Mesenchymal stem cell (in vitro differentiated cells and primary cell): ENCODE measurements at regions not wholly inside any gene's neighbourhood (a gene's known extent, or its start where the extent isn't known, plus 50 kb on each side); places are given as distances from the start of the nearest gene placed in this dataset.

Source experiments
- DNase-seq: peaks from one replicate; pipeline ENCODE4 v3.0.0-alpha.2; 2013
- H2AFZ ChIP-seq: one replicate; pipeline ENCODE4 v1.6.1; 2013; ENCODE audit warnings: low read depth, mild to moderate bottlenecking, control low read depth, inconsistent platforms, low read length, moderate library complexity
- H2AK5ac ChIP-seq: 2 replicates; pipeline ENCODE4 v1.6.1; 2013; ENCODE audit warnings: low read length, moderate library complexity, mild to moderate bottlenecking, inconsistent platforms; ENCODE audit not compliant: severe bottlenecking
- H2BK120ac ChIP-seq: one replicate; pipeline ENCODE4 v1.6.1; 2013; ENCODE audit warnings: low read depth, mild to moderate bottlenecking, inconsistent platforms, low read length, moderate library complexity
- H2BK12ac ChIP-seq, 2 experiments: one replicate each; pipeline ENCODE4 v1.6.1; 2013; ENCODE audit warnings: inconsistent platforms in 2 of 2, low read length in 2 of 2, mild to moderate bottlenecking in 2 of 2, moderate library complexity in 2 of 2, control low read depth in 1 of 2
- H2BK15ac ChIP-seq: one replicate; pipeline ENCODE4 v1.6.1; 2013; ENCODE audit warnings: mild to moderate bottlenecking, low read depth, inconsistent platforms; ENCODE audit not compliant: poor library complexity, severe bottlenecking
- H2BK5ac ChIP-seq: 2 replicates; pipeline ENCODE4 v1.6.1; 2013; ENCODE audit warnings: low read depth, mild to moderate bottlenecking, low read length, control low read depth, inconsistent platforms; ENCODE audit not compliant: poor library complexity, severe bottlenecking
- H3K14ac ChIP-seq, 2 experiments: one replicate each; pipeline ENCODE4 v1.6.1; 2013; ENCODE audit warnings: inconsistent platforms in 2 of 2, low read length in 2 of 2, control low read depth in 1 of 2, mild to moderate bottlenecking in 1 of 2, moderate library complexity in 1 of 2
- H3K18ac ChIP-seq, 2 experiments: one replicate each; pipeline ENCODE4 v1.6.1; 2013; ENCODE audit warnings: inconsistent platforms in 2 of 2, low read length in 2 of 2, control low read depth in 1 of 2, low read depth in 1 of 2, mild to moderate bottlenecking in 1 of 2
- H3K23ac ChIP-seq, 2 experiments: one replicate each; pipeline ENCODE4 v1.6.1; 2013; ENCODE audit warnings: inconsistent platforms in 2 of 2, low read length in 2 of 2, mild to moderate bottlenecking in 2 of 2, moderate library complexity in 2 of 2, control low read depth in 1 of 2
- H3K27ac ChIP-seq: 2 replicates; pipeline ENCODE4 v1.5.1; 2013; ENCODE audit warnings: mild to moderate bottlenecking, moderate library complexity, low read length, control low read depth, inconsistent platforms; ENCODE audit not compliant: poor library complexity, severe bottlenecking
- H3K27me3 ChIP-seq, 2 experiments: 2 replicates each; pipeline versions ENCODE4 v1.6.1 to v1.7.0; 2013; ENCODE audit warnings: low read length in 2 of 2, mild to moderate bottlenecking in 2 of 2, moderate library complexity in 2 of 2, control low read depth in 1 of 2, inconsistent platforms in 1 of 2; ENCODE audit not compliant: control insufficient read depth in 1 of 2, insufficient read depth in 1 of 2
- H3K36me3 ChIP-seq, 2 experiments: 2 replicates each; pipeline versions ENCODE4 v1.6.1 to v1.7.0; 2013; ENCODE audit warnings: low read length in 2 of 2, control low read depth in 1 of 2, inconsistent platforms in 1 of 2, low read depth in 1 of 2, mild to moderate bottlenecking in 1 of 2; ENCODE audit not compliant: insufficient read depth in 2 of 2, control insufficient read depth in 1 of 2
- H3K4ac ChIP-seq, 2 experiments: one replicate each; pipeline ENCODE4 v1.6.1; 2013; ENCODE audit warnings: inconsistent platforms in 2 of 2, low read length in 2 of 2, mild to moderate bottlenecking in 2 of 2, moderate library complexity in 2 of 2, control low read depth in 1 of 2, low read depth in 1 of 2
- H3K4me1 ChIP-seq: 2 replicates; pipeline ENCODE4 v1.6.1; 2013; ENCODE audit warnings: low read depth, low read length, control low read depth; ENCODE audit not compliant: control insufficient read depth, insufficient read depth
- H3K4me2 ChIP-seq: 2 replicates; pipeline ENCODE4 v1.6.1; 2013; ENCODE audit warnings: low read length, mild to moderate bottlenecking, inconsistent platforms; ENCODE audit not compliant: poor library complexity, severe bottlenecking
- H3K4me3 ChIP-seq, 2 experiments: 2 replicates each; pipeline versions ENCODE4 v1.5.1 to v1.7.0; 2013; ENCODE audit warnings: low read length in 2 of 2, mild to moderate bottlenecking in 2 of 2, control low read depth in 1 of 2, low read depth in 1 of 2; ENCODE audit not compliant: insufficient read depth in 1 of 2
- H3K79me1 ChIP-seq: replicated peaks from 2 replicates; pipeline ENCODE4 v1.6.1; 2013; ENCODE audit warnings: mild to moderate bottlenecking, control low read depth, low read length, inconsistent platforms; ENCODE audit not compliant: poor library complexity, severe bottlenecking
- H3K9ac ChIP-seq: 2 replicates; pipeline ENCODE4 v1.7.0; 2013; ENCODE audit warnings: mild to moderate bottlenecking, low read length, moderate library complexity
- H3K9me3 ChIP-seq: 2 replicates; pipeline ENCODE4 v1.7.0; 2013; ENCODE audit warnings: mild to moderate bottlenecking, low read length; ENCODE audit not compliant: control insufficient read depth
- H4K8ac ChIP-seq: one replicate; pipeline ENCODE4 v1.6.1; 2013; ENCODE audit warnings: inconsistent platforms, mild to moderate bottlenecking, low read length, moderate library complexity
- H4K91ac ChIP-seq: one replicate; pipeline ENCODE4 v1.6.1; 2013; ENCODE audit warnings: mild to moderate bottlenecking, low read length, inconsistent platforms
- WGBS: methylation state at CpG from one replicate; pipeline ENCODE4 v1.1.7; 2013; ENCODE audit warnings: mixed read lengths; 5-methylcytosine and 5-hydroxymethylcytosine counted together

DNA sequence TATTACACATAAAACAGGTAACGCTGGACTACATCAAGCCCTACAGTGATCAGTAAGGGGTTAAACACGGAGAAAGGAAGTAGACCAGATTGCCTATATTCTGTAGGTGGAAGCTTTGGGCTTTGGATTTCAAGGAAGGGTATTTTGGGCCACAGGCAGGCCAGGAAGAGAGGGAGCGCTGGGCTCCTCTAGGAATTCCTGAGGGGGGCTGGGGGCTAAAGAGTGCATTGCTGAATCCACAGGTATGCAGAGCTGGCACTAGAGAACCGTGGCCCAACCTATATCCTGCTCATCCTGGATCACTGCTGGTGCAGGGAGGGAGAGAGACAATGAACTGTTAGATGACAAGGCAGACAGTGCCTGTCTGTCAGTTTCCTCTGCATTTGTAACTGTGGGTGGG lies 367.1 kb downstream of the CSNK1G3 start:
- H2BK15ac ChIP-seq, result no peak overlapping the region
- no peak overlapping the region for H3K4ac ChIP-seq
- H2AFZ ChIP-seq, result no peak overlapping the region
- H3K4me1 ChIP-seq, result peaks cover 6% of the 10 kb centered on the region
- no peaks in the 10 kb centered on the region for H3K27me3 ChIP-seq
- no peak for DNase-seq
- H2BK5ac ChIP-seq, result no peak overlapping the region
- H3K18ac ChIP-seq, result no peak overlapping the region
- no peak overlapping the region for H4K91ac ChIP-seq
- H3K23ac ChIP-seq, result no peak overlapping the region
- H3K14ac ChIP-seq, result no peak overlapping the region
- no peaks in the 10 kb centered on the region for H3K79me1 ChIP-seq
- H4K8ac ChIP-seq, result no peak overlapping the region
- no peaks in the 10 kb centered on the region for H3K9me3 ChIP-seq
- no peak overlapping the region for H3K9ac ChIP-seq
- 67% methylated on average over 4 of the region's 4 CpGs for WGBS
- no peak overlapping the region for H2BK120ac ChIP-seq
- no peak overlapping the region for H3K4me3 ChIP-seq
- H2BK12ac ChIP-seq, result no peak overlapping the region
- H3K4me2 ChIP-seq, result no peak overlapping the region
- H2AK5ac ChIP-seq, result no peak overlapping the region
- H3K36me3 ChIP-seq, result no peaks in the 10 kb centered on the region
- no peak overlapping the region for H3K27ac ChIP-seq

DNA sequence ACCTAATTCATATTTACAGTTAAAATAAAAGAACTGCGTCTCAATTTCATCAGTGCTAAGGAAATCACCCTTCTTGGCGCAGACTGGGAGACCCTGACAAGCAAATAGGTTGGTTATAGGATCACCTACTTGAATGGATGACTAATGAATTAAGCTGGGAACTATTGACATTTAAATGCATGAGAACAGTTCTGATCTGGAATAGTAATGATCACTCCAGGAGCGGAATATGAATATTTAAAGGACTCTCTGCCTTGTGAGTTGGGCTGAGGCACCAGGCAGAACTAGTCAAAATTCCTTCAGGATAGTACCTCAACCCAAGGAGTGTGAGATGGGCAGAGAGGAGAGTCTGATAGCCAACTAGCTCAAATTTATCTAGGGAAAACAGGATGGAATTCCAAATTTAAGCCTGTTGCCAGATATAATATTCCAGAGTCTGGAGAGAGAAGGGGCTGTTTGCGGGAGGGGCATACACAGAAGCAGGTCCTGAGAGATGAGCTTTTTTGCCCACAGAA lies 364.4 kb downstream of the CSNK1G3 start:
- Histone ChIP-seq H2AFZ (no peak overlapping the region), H3K27ac (no peak overlapping the region), H4K91ac (no peak overlapping the region), H3K18ac (no peak overlapping the region), H3K23ac (no peak overlapping the region), H3K4me2 (no peak overlapping the region), H2BK120ac (no peak overlapping the region), H2BK5ac (no peak overlapping the region), H3K27me3 (no peaks in the 10 kb centered on the region), H3K9me3 (no peaks in the 10 kb centered on the region), H3K9ac (no peak overlapping the region), H3K4ac (no peak overlapping the region), H3K36me3 (no peaks in the 10 kb centered on the region), H2BK15ac (no peak overlapping the region), H3K4me3 (no peak overlapping the region), H2AK5ac (peak overlapping the region; percentile 29), H2BK12ac (no peak overlapping the region), H4K8ac (no peak overlapping the region), H3K4me1 (peaks cover 6% of the 10 kb centered on the region), H3K14ac (no peak overlapping the region), H3K79me1 (no peaks in the 10 kb centered on the region)
- no peak for DNase-seq
- WGBS, result 85% methylated on average over 4 of the region's 4 CpGs

DNA sequence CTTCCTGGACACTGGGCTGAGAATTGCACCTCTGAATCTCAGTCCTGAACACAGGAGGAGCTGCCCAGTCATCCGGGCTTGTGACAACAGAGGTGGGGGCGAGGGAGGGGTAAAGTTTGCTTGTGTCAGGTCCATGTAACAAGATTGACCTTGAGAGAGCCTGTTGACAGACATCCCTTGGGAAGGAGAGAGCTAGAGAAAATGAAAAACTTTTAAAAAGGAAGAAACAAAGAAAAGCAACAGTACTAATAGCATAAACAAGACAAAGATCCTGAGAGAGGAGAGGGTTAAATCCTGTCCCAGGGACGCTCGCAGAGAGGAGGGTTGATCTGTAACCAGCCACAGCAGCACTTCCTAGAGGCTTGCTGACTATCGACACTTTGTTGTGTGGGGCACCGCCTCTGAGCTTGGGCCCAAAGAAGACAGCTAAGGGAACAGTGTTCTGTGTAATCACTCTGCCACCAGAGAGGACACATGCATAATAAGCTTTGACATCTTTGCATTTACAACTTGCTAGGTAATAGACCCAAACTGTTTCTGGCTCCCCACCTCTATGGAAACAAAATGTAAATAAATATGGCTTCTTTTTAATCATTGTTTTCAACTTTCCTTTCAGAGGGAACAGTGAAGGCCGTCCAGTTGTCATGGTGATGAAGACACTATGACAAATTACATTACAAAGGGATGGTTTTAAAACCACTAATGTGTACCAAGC lies 363.7 kb downstream of the CSNK1G3 start:
- Histone ChIP-seq H2BK15ac (no peak overlapping the region), H2BK12ac (peak overlapping the region in 1 of 2 experiments; percentile 18)

DNA sequence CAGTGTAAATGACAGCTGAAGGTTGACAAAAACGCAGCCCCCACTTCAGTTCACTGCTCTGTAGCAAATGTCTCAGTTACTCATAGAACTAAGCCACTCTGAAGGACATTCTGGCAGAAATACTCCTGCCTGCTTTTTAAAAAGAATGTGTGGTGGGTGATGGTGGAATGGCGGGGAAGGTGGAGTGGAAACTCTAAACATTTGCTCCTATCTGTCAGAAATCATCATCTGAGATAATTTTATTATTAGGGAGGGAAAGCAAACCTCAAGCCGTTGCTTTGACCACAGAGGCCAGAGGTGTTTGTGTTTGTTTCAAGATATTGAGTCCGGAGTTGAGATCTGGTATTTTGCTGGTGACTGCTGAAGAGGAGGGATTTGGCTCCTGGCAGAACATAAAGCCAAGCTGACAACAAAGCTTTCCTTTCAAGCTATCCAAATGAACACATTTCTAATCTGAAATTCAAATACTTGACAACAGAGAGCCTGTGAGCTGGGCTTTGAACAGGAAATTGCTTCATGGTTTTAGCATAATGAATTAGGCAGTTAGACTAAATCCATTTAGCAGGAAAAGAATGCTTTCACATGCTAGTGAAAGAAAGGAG lies 362.7 kb downstream of the CSNK1G3 start:
- no peak overlapping the region for H3K14ac ChIP-seq
- peak overlapping the region; percentile 76 for H3K27ac ChIP-seq
- no peak overlapping the region for H3K23ac ChIP-seq
- H2BK12ac ChIP-seq, result no peak overlapping the region
- no peak overlapping the region for H4K8ac ChIP-seq
- H3K9me3 ChIP-seq, result no peaks in the 10 kb centered on the region
- no peak overlapping the region for H2AFZ ChIP-seq
- H3K18ac ChIP-seq, result no peak overlapping the region
- H2AK5ac ChIP-seq, result no peak overlapping the region
- H3K4me1 ChIP-seq, result peaks cover 6% of the 10 kb centered on the region
- H3K27me3 ChIP-seq, result no peaks in the 10 kb centered on the region
- H3K4me2 ChIP-seq, result no peak overlapping the region
- no peak overlapping the region for H2BK120ac ChIP-seq
- no peak overlapping the region for H3K9ac ChIP-seq
- no peaks in the 10 kb centered on the region for H3K79me1 ChIP-seq
- H2BK5ac ChIP-seq, result no peak overlapping the region
- H3K4me3 ChIP-seq, result no peak overlapping the region
- no peak overlapping the region for H3K4ac ChIP-seq
- no peak overlapping the region for H4K91ac ChIP-seq
- H2BK15ac ChIP-seq, result no peak overlapping the region
- DNase-seq, result peak; percentile 59
- 6% methylated on average over 3 of the region's 4 CpGs for WGBS
- no peaks in the 10 kb centered on the region for H3K36me3 ChIP-seq

More for the DNA sequence above, 363.7 kb downstream of the CSNK1G3 start:
- Histone ChIP-seq H3K4me3 (no peak overlapping the region), H2BK120ac (no peak overlapping the region), H2AFZ (peak overlapping the region; percentile 60), H3K9me3 (no peaks in the 10 kb centered on the region), H3K18ac (peak overlapping the region; percentile 50 to 79), H4K8ac (no peak overlapping the region), H3K79me1 (no peaks in the 10 kb centered on the region), H3K4me2 (no peak overlapping the region), H3K14ac (no peak overlapping the region), H2AK5ac (no peak overlapping the region), H4K91ac (no peak overlapping the region), H3K23ac (no peak overlapping the region), H3K27me3 (no peaks in the 10 kb centered on the region), H3K4ac (no peak overlapping the region), H3K9ac (no peak overlapping the region), H3K27ac (peak overlapping the region; percentile 76), H2BK5ac (peak overlapping the region; percentile 26), H3K36me3 (no peaks in the 10 kb centered on the region), H3K4me1 (peaks cover 6% of the 10 kb centered on the region)
- peak; percentile 51 for DNase-seq
- WGBS, result 4% methylated on average over 6 of the region's 7 CpGs
